HG03460 (cell line): ENCODE measurements at regions not wholly inside any gene's neighbourhood (a gene's known extent, or its start where the extent isn't known, plus 50 kb on each side); places are given as distances from the start of the nearest gene placed in this dataset.

Source experiments
- ATAC-seq: cut with Tn5 transposase; IDR thresholded peaks from one replicate; pipeline ENCODE4 v1.9.1; 2021; ENCODE audit not compliant: unreplicated experiment

DNA sequence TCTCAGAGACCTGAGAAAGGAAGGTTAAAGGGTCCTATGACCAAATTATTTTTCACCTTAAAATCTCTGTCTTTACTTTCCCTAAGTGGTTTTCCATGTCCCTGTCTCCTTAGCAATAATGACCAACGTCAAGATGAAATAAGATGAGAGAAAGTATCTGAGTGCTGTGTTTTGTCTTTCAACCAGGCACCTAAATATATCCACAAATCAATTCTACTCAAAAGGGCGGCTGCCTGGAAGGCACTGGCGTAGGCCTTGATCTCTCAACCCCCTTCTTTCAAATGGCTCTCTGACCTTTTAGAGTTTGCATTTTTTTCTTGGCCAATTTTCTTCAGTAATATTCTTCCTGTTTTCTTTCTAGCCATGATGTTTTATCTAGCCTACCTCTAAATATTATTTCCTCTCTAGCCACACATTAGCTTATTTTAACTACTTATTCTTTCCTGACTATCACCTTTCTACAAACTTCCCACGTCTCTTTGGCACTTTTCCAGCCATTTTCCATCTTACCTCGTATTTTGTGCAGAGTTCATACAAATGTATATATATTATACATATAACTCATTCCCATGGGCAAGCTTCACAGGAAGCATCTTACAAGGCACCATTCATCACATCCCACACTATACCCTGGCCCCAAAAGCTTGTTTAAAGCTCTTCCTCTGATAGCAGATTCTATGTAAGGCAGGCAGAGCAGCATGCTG, 204.5 kb downstream of the SNX18 start:
- ATAC-seq = no peak

DNA sequence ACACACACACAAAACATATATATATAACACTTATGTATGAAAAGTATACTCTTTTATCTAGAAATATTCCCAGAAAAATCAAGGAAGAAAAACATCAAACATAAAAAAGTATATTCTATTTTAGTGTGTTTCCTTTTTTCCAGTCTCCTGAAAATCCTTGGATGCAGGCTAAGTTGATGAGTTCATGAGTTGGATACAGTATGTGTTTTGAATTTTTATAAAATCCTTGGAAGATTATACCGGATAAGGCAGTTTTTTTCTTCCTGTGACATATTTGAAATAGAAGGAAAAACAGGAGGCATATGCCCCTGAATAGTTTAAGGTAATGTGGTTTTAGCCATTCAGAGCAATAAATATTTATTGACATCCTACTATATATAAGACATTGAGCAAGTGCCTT, 203.6 kb downstream of the SNX18 start:
- ATAC-seq = no peak

DNA sequence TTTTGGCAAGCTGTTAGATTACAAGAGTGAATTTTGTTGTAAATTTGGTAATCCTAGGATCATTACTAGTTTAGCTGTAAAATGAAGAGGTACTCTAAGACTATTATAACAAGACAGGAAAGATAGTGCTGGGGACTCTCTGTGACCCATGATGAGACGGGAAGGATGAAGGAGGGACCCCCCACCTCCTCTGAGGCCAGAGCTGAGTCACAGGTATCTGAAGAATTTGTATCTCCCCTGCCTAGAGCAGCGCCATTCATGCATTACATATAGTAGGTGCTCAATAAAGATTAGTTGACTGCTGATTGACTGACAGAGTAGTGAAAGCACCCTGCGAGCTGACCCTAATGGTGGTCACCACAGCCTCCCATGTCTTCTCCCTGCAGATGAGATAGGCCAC, 202.8 kb downstream of the SNX18 start:
- ATAC-seq = no peak

DNA sequence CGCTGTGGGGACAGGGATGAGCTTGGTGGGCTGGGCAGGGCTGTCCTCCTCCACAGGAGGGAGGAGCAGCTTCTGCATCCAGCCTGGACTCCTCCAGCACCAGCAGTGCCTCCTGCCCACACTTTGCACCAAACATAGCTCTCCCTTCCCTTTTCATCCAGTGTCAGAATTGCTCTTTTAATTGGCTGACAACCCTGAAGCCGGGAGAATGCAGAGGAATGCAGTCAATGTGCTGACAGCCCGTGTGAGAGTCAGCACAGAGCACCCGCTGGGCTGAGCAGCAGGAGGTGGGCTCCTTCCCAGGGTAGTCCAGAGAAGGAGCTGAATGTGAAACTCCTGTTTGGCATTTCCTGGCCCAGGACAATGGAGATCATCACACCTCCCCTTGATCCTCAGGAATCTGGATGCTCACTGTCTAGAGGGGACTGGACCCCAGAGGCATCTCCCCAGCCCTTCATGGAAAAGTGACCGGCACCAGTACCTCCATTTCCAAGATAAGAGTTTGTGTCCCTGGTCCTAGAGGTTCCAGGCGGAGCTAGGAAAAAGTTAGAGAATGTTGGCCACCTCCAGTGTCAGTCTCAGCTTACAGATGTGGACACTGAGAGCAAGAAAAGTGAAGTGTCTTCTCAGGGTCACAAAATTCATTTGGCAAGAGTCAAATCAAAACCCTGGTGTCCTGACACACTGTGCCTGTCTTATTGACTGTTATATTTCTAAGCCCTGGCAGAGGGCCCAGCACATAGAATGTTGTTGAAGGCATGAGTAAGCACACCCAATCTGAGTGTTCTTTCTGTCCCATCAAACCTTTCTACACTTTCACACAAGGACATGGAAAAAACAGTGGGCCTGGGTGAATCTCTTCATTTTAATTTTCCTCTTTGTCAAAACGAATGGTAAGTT, 202.1 kb downstream of the SNX18 start:
- ATAC-seq = no peak

GRCh38 chr5:54718656-54719055, 201.1 kb downstream of the SNX18 start:
- ATAC-seq = no peak

DNA sequence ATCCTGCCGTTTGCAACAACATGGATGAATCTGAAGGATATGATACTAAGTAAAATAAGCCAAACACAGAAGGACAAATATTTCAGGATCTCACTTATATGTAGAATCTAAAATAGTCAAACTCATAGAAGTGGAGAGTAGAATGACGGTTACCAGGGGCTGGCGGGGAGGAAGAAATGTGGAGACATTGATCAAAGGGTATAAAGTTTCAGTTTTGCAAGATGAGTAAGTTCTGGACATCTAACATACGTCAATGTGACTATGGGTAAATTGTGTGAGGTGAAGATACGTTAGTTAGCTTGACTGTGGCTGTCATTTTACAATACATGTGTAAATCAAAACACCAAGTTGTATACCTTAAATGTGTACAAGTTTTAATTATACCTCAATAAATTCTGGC, 200.3 kb downstream of the SNX18 start:
- ATAC-seq = no peak

DNA sequence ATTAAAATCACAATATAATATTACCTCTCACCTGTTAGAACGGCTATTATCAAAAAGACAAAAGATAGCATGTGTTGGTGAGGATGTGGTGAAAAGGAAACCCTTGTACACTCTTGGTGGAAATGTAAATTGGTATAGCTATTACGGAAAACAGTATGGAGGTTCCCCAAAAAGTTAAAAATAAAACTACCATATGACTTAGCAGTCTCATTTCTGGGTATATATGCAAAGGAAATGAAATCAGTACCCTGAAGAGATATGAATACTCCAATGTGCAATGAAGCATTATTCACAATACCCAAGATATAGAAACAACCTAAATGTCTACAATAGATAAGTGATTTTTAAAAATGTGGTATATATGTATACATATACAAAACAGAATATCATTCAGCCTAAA, 199.9 kb downstream of the SNX18 start:
- no peak for ATAC-seq

- ATAC-seq = no peak
Observed at GRCh38 chr5:54713923-54714581, 196.5 kb downstream of the SNX18 start.

DNA sequence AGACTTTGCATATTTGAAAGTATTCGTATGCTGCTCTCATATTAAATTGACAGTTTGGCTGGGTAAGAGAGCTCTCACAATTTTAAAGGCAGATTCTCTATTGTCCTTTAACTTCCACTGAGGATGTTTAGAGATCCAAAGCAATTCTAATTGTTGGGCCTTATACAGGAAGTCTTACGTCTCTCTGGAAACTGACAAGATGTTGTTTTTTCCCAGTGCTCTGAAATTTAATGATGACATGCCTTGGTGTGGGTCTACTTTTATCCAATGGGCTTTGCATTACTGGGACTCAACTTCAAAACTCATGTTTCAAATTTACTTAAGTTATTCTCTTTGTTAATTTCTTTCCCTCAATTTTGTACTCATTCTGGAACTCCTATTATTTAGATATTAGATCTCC, 191.5 kb downstream of the SNX18 start:
- no peak for ATAC-seq

- no peak for ATAC-seq
Observed at GRCh38 chr5:54707841-54708240, 190.3 kb downstream of the SNX18 start.

GRCh38 chr5:54705994-54706653, 188.6 kb downstream of the SNX18 start:
- ATAC-seq = no peak

GRCh38 chr5:54704825-54705224, 187.3 kb downstream of the SNX18 start:
- ATAC-seq = no peak

- ATAC-seq = no peak
Observed at GRCh38 chr5:54704333-54704732, 186.8 kb downstream of the SNX18 start.

GRCh38 chr5:54703565-54704255, 186.2 kb downstream of the SNX18 start:
- no peak for ATAC-seq

DNA sequence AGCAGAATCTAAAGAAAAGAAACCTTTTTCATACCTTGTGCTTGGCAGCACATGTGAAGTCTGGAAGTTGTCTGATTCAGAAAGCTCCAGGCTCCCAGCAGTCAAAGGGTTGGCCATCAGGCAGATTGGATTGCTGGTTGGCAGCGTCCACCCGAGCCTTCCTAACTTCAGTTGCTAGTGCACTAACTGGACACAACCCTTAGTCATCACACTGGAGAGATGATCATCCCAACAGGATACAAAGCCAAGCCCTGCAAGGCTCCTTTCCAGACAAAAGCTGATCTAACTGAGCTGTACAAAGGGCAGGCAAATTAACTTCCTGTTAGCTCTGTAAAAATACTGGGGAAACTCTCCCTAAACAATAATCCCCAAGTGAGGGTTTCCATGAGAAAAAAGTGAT, 185.6 kb downstream of the SNX18 start:
- no peak for ATAC-seq

GRCh38 chr5:54702470-54702869, 184.9 kb downstream of the SNX18 start:
- no peak for ATAC-seq

DNA sequence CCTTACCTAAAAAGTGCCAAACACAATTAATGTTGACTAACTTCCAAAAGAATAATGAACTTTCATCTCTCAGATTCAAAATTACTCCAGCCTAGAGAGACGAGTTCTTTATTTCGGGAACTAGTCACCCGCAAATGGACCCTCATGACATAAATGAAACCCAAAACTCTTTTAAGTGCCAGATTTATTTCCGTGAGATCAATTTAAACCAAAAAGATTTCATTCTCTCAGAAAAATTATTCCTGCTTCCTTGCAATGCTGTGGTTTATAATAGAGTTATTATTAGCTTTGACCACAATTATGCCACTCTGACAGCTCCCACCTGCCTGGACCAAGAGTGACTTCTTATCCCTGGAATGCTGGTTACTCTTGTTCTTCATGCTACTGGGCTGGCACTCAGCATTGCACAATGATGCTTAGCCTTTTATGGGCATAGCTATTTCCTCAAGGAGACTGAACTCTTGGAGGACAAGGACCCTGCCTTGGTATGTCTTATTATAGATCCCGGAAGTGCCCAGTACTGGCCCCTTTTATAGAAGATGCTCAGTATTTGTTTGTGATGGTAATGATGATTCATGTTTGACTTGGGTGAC, 183.5 kb downstream of the SNX18 start:
- no peak for ATAC-seq

GRCh38 chr5:54696931-54697330, 179.4 kb downstream of the SNX18 start:
- no peak for ATAC-seq

DNA sequence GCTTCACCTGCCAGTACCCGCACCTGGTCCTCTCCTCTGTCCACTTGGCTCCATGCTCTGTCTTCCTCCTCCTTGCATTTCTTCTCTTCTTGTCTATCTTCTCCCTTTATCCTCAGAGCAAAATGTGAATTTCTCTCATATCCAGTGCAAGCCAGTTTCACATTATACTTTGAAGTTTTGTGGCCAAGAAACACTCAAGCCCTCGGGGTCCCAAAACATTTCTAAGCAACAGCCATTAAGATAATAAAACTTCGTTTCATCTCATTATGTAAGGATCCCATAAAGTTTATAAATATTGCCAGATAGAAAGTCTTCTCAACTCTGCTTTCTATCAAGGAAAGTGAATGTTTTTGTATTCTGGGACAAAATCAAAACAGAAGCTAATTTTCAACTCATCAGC, 178.8 kb downstream of the SNX18 start:
- ATAC-seq = no peak

DNA sequence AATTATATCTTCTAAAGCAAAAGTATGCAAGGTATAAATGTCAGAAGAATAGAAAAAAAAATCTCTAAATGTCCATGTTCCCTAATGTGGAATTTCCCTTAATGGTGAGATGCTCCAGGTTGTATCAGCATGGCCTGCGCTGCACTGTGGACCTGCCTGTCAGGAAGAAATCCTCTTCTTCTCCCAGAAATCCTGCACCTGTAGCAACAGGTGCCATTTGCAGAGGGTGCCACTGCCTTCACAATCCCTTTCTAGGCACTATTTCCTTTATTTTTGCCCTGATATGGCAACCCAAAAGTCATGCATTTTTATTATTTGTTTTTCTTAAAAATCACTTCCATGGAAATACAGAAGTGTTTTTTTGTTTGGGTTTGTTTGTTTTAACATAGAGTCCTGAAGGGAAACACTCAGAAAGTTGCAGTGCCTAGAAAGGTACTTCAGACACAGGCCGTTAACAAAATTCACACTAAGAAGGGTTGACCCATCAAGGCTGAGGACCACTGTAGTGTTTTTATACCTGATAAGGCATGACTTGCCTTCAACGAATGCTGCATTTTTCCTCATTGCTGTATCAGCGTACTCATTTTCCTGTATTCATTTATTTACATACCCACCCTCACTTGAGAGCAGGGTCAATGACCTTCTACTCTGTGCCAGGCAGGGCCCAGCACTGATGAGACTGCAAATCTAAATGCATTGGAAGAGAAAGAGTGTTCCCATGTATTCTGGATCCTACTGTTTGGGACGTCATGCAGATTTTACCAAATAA, 177.8 kb downstream of the SNX18 start:
- no peak for ATAC-seq
